Gastrocnemius medialis (tissue), 4 donors: ENCODE measurements at regions not wholly inside any gene's neighbourhood (a gene's known extent, or its start where the extent isn't known, plus 50 kb on each side); places are given as distances from the start of the nearest gene placed in this dataset.

Experiments
- POLR2A ChIP-seq, 2 donors: fragments of 450-650 bp; IDR thresholded peaks; one replicate each; pipeline ENCODE4 v1.6.1; 2017; ENCODE audit warnings: antibody characterized with exemption in 2 of 2, mild to moderate bottlenecking in 2 of 2, moderate library complexity in 2 of 2
- TF ChIP-seq, protein P1 (sequence below), 5 experiments: fragments of 450-650 bp in 3 of 5; fragments of 200-600 bp in 2 of 5; sonication (generic) in 2 of 5; IDR thresholded peaks in 4 of 5; conservative IDR thresholded peaks in 1 of 5; 1 replicate in 4 of 5; 2 replicates in 1 of 5; pipeline ENCODE4 v1.5.1; 2016 to 2019; ENCODE audit warnings: antibody characterized with exemption in 5 of 5, mild to moderate bottlenecking in 3 of 5, moderate library complexity in 3 of 5

DNA sequence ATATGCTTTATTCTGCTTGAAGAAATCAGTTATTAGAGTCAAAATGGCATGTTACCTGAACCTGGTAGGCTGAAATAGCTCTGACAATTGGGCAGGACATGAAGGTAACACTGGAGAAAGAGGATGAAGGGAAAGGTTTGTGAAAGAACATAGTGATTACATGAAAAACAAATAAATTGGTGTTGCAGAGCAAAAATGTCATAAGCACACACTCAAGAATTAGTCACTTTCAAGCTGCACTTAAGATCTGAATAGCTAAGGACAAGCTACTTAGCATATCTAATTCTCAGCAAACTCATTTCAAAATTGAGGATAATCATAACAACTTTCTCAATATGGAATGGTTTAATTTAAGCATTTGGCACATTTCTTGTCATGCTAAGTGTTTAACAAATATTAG lies 1398.0 kb upstream of the FLRT2 start:
- TF ChIP-seq, protein P1, sequence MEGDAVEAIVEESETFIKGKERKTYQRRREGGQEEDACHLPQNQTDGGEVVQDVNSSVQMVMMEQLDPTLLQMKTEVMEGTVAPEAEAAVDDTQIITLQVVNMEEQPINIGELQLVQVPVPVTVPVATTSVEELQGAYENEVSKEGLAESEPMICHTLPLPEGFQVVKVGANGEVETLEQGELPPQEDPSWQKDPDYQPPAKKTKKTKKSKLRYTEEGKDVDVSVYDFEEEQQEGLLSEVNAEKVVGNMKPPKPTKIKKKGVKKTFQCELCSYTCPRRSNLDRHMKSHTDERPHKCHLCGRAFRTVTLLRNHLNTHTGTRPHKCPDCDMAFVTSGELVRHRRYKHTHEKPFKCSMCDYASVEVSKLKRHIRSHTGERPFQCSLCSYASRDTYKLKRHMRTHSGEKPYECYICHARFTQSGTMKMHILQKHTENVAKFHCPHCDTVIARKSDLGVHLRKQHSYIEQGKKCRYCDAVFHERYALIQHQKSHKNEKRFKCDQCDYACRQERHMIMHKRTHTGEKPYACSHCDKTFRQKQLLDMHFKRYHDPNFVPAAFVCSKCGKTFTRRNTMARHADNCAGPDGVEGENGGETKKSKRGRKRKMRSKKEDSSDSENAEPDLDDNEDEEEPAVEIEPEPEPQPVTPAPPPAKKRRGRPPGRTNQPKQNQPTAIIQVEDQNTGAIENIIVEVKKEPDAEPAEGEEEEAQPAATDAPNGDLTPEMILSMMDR (IDR thresholded peaks at IDR 0.05 in 4 of 5, conservative IDR thresholded peaks at IDR 0.05 in 1 of 5), result no peak
- TF ChIP-seq POLR2A (IDR thresholded peaks at IDR 0.05), result no peak
